Memory B cell (primary cell): ENCODE measurements at regions not wholly inside any gene's neighbourhood (a gene's known extent, or its start where the extent isn't known, plus 50 kb on each side); places are given as distances from the start of the nearest gene placed in this dataset.
"Not testable (repeated sequence)": the region's sequence is repeated elsewhere in the genome, so short reads cannot be mapped to it uniquely, and the experiment has no call there.

Experiments used
- ATAC-seq: fragments of 150-1000 bp; cut with Tn5 transposase; 2 replicates; pipeline ENCODE4 v1.10.0; 2021; ENCODE audit warnings: low read depth, mild to moderate bottlenecking, moderate library complexity
- DNase-seq, 2 donors: peaks; one replicate each; pipeline ENCODE4 v3.0.0; 2022; ENCODE audit warnings: low spot score in 2 of 2
- H3K27ac Mint-ChIP-seq: one replicate; pipeline ENCODE4 v1.8.0; 2022; ENCODE audit warnings: mild to moderate bottlenecking, moderate library complexity, mixed read lengths
- H3K27me3 Mint-ChIP-seq: one replicate; pipeline ENCODE4 v1.8.0; 2022; ENCODE audit warnings: mixed read lengths
- H3K36me3 Mint-ChIP-seq: one replicate; pipeline ENCODE4 v1.8.0; 2022; ENCODE audit warnings: mild to moderate bottlenecking, mixed read lengths
- H3K4me1 Mint-ChIP-seq: one replicate; pipeline ENCODE4 v1.8.0; 2022; ENCODE audit warnings: mixed read lengths
- H3K4me3 Mint-ChIP-seq: one replicate; pipeline ENCODE4 v1.8.0; 2022; ENCODE audit warnings: mild to moderate bottlenecking, moderate library complexity, mixed read lengths
- H3K9me3 Mint-ChIP-seq: one replicate; pipeline ENCODE4 v1.8.0; 2022; ENCODE audit warnings: mixed read lengths

GRCh38 chr20:19867940-19868371 lies 109.9 kb downstream of the RIN2 start:
- Mint-ChIP-seq H3K4me1 (no peaks in the 10 kb centered on the region), H3K9me3 (peaks cover 5% of the 10 kb centered on the region), H3K36me3 (no peaks in the 10 kb centered on the region), H3K27ac (no peak overlapping the region), H3K4me3 (no peak overlapping the region), H3K27me3 (peaks cover 10% of the 10 kb centered on the region)
- ATAC-seq (no peak), DNase-seq (no peak)

- Mint-ChIP-seq H3K27ac (no peak overlapping the region), H3K4me3 (no peak overlapping the region)
These were observed 110.4 kb downstream of the RIN2 start for GRCh38 chr20:19868441-19868840.

GRCh38 chr20:19872001-19872400 lies 113.9 kb downstream of the RIN2 start:
- no peak overlapping the region for H3K4me3 Mint-ChIP-seq
- DNase-seq = no peak
- H3K36me3 Mint-ChIP-seq = no peaks in the 10 kb centered on the region
- peaks cover 6% of the 10 kb centered on the region for H3K9me3 Mint-ChIP-seq
- ATAC-seq = no peak
- H3K27me3 Mint-ChIP-seq = peaks cover 6% of the 10 kb centered on the region
- H3K27ac Mint-ChIP-seq = no peak overlapping the region
- peaks cover 3% of the 10 kb centered on the region for H3K4me1 Mint-ChIP-seq

More at GRCh38 chr20:19868441-19868840, 110.4 kb downstream of the RIN2 start:
- DNase-seq = no peak
- Mint-ChIP-seq H3K9me3 (peaks cover 5% of the 10 kb centered on the region), H3K27me3 (peaks cover 8% of the 10 kb centered on the region), H3K36me3 (no peaks in the 10 kb centered on the region), H3K4me1 (no peaks in the 10 kb centered on the region)
- no peak for ATAC-seq

- H3K36me3 Mint-ChIP-seq = no peaks in the 10 kb centered on the region
- no peak overlapping the region for H3K4me3 Mint-ChIP-seq
- H3K27ac Mint-ChIP-seq = no peak overlapping the region
- peaks cover 6% of the 10 kb centered on the region for H3K9me3 Mint-ChIP-seq
- DNase-seq (no peak), ATAC-seq (no peak)
- peaks cover 2% of the 10 kb centered on the region for H3K27me3 Mint-ChIP-seq
- H3K4me1 Mint-ChIP-seq = peaks cover 3% of the 10 kb centered on the region
These were observed 116.1 kb downstream of the RIN2 start for GRCh38 chr20:19874040-19874727.

GRCh38 chr20:19875376-19876221 lies 117.5 kb downstream of the RIN2 start:
- H3K4me1 Mint-ChIP-seq = peaks cover 3% of the 10 kb centered on the region
- H3K9me3 Mint-ChIP-seq = peaks cover 6% of the 10 kb centered on the region
- no peaks in the 10 kb centered on the region for H3K36me3 Mint-ChIP-seq
- ATAC-seq (no peak), DNase-seq (no peak)
- no peak overlapping the region for H3K27ac Mint-ChIP-seq
- peak overlapping the region; percentile 2 for H3K4me3 Mint-ChIP-seq
- peaks cover 2% of the 10 kb centered on the region for H3K27me3 Mint-ChIP-seq

- Mint-ChIP-seq H3K4me3 (no peak overlapping the region), H3K4me1 (peaks cover 3% of the 10 kb centered on the region), H3K36me3 (no peaks in the 10 kb centered on the region), H3K27ac (no peak overlapping the region), H3K9me3 (peaks cover 5% of the 10 kb centered on the region), H3K27me3 (peaks cover 4% of the 10 kb centered on the region)
- no peak for ATAC-seq
- DNase-seq = no peak
These were observed 118.9 kb downstream of the RIN2 start for GRCh38 chr20:19876828-19877460.

GRCh38 chr20:19879874-19880255 lies 121.8 kb downstream of the RIN2 start:
- not testable (repeated sequence) for ATAC-seq, H3K4me3 Mint-ChIP-seq, H3K36me3 Mint-ChIP-seq, DNase-seq, H3K27ac Mint-ChIP-seq, H3K9me3 Mint-ChIP-seq, H3K4me1 Mint-ChIP-seq, H3K27me3 Mint-ChIP-seq

GRCh38 chr20:19880256-19881079 lies 122.4 kb downstream of the RIN2 start:
- ATAC-seq (no peak), DNase-seq (no peak)
- H3K27ac Mint-ChIP-seq = no peak overlapping the region
- H3K27me3 Mint-ChIP-seq = peaks cover 5% of the 10 kb centered on the region
- H3K36me3 Mint-ChIP-seq = no peaks in the 10 kb centered on the region
- no peaks in the 10 kb centered on the region for H3K9me3 Mint-ChIP-seq
- peaks cover 3% of the 10 kb centered on the region for H3K4me1 Mint-ChIP-seq
- H3K4me3 Mint-ChIP-seq = no peak overlapping the region

GRCh38 chr20:19881080-19881840 lies 123.2 kb downstream of the RIN2 start:
- Mint-ChIP-seq H3K4me3 (no peak overlapping the region), H3K27ac (no peak overlapping the region), H3K27me3 (peaks cover 5% of the 10 kb centered on the region), H3K36me3 (no peaks in the 10 kb centered on the region), H3K4me1 (no peaks in the 10 kb centered on the region), H3K9me3 (no peaks in the 10 kb centered on the region)
- no peak for ATAC-seq
- DNase-seq = no peak

GRCh38 chr20:19881990-19882389 lies 123.9 kb downstream of the RIN2 start:
- no peak for DNase-seq
- ATAC-seq = no peak
- no peaks in the 10 kb centered on the region for H3K9me3 Mint-ChIP-seq
- no peaks in the 10 kb centered on the region for H3K4me1 Mint-ChIP-seq
- peaks cover 5% of the 10 kb centered on the region for H3K27me3 Mint-ChIP-seq
- H3K4me3 Mint-ChIP-seq = no peak overlapping the region
- H3K36me3 Mint-ChIP-seq = no peaks in the 10 kb centered on the region
- no peak overlapping the region for H3K27ac Mint-ChIP-seq

- Mint-ChIP-seq H3K4me3 (no peak overlapping the region), H3K4me1 (no peaks in the 10 kb centered on the region), H3K9me3 (no peaks in the 10 kb centered on the region), H3K36me3 (no peaks in the 10 kb centered on the region), H3K27ac (no peak overlapping the region), H3K27me3 (peaks cover 5% of the 10 kb centered on the region)
- ATAC-seq (no peak), DNase-seq (no peak)
These were observed 124.4 kb downstream of the RIN2 start for GRCh38 chr20:19882446-19882845.

- ATAC-seq = no peak
- H3K4me1 Mint-ChIP-seq = no peaks in the 10 kb centered on the region
- H3K4me3 Mint-ChIP-seq = no peak overlapping the region
- H3K9me3 Mint-ChIP-seq = no peaks in the 10 kb centered on the region
- no peak overlapping the region for H3K27ac Mint-ChIP-seq
- H3K36me3 Mint-ChIP-seq = no peaks in the 10 kb centered on the region
- no peak for DNase-seq
- H3K27me3 Mint-ChIP-seq = peaks cover 8% of the 10 kb centered on the region
These were observed 125.4 kb downstream of the RIN2 start for GRCh38 chr20:19883501-19883900.

GRCh38 chr20:19885594-19885938 lies 127.5 kb downstream of the RIN2 start:
- Mint-ChIP-seq H3K27ac (no peak overlapping the region), H3K9me3 (no peaks in the 10 kb centered on the region), H3K4me3 (no peak overlapping the region), H3K36me3 (no peaks in the 10 kb centered on the region), H3K4me1 (peaks cover 4% of the 10 kb centered on the region), H3K27me3 (peaks cover 14% of the 10 kb centered on the region)
- no peak for DNase-seq
- ATAC-seq = no peak
